OCI-LY3 (cell line): ENCODE measurements at regions not wholly inside any gene's neighbourhood (a gene's known extent, or its start where the extent isn't known, plus 50 kb on each side); places are given as distances from the start of the nearest gene placed in this dataset.

Experiments used
- CTCF ChIP-seq: fragments of 200-600, 300-600 bp; sonication (generic); IDR thresholded peaks from 2 replicates; pipeline ENCODE4 v1.5.1; 2014; ENCODE audit warnings: antibody characterized with exemption, low read length, low read depth
- EZH2phosphoT487 ChIP-seq: fragments of 200-600 bp; shearing (Covaris generic); IDR thresholded peaks from 2 replicates; pipeline ENCODE4 v1.6.1; 2018; ENCODE audit warnings: antibody characterized with exemption, mixed run types, low read depth

- TF ChIP-seq EZH2phosphoT487 (no peak), CTCF (no peak)
Observed at GRCh38 chr1:221366495-221367110, 375.3 kb downstream of the DUSP10 start.
